NB4 (cell line): ENCODE measurements at regions not wholly inside any gene's neighbourhood (a gene's known extent, or its start where the extent isn't known, plus 50 kb on each side); places are given as distances from the start of the nearest gene placed in this dataset.

ENCODE experiments used
- DNase-seq: peaks from one replicate; pipeline ENCODE4 v3.0.0; 2010; ENCODE audit warnings: low read depth
- H3K4me3 ChIP-seq: one replicate; pipeline ENCODE4 v1.5.1; 2011; ENCODE audit warnings: mild to moderate bottlenecking, low read depth, low read length, moderate library complexity
- CTCF ChIP-seq: IDR thresholded peaks from one replicate; pipeline ENCODE4 v1.5.1; 2012; ENCODE audit warnings: low read depth, low read length
- MAX ChIP-seq: IDR thresholded peaks from 2 replicates; pipeline ENCODE4 v1.6.1; 2011; ENCODE audit warnings: low read depth, low read length
- MYC ChIP-seq: IDR thresholded peaks from 2 replicates; pipeline ENCODE4 v1.6.1; 2011; ENCODE audit warnings: low read depth, low read length
- POLR2A ChIP-seq: IDR thresholded peaks from 2 replicates; pipeline ENCODE4 v1.6.1; 2011; ENCODE audit warnings: mild to moderate bottlenecking; ENCODE audit not compliant: insufficient read length; ENCODE audit errors: extremely low read depth

GRCh38 chr16:80210787-80211186 lies 330.0 kb upstream of the DYNLRB2 start:
- DNase-seq, result no peak
- no peak overlapping the region for H3K4me3 ChIP-seq
- TF ChIP-seq CTCF (no peak), POLR2A (no peak), MYC (no peak), MAX (no peak)

- no peak for DNase-seq
- H3K4me3 ChIP-seq, result no peak overlapping the region
- TF ChIP-seq MYC, result no peak
Observed at GRCh38 chr16:80208743-80209142, 332.1 kb upstream of the DYNLRB2 start.

- no peak for TF ChIP-seq MAX
- TF ChIP-seq MYC, result no peak
- TF ChIP-seq CTCF, result no peak
- TF ChIP-seq POLR2A, result no peak
- no peak for DNase-seq
Observed at GRCh38 chr16:80208015-80208414, 332.8 kb upstream of the DYNLRB2 start.

GRCh38 chr16:80203821-80204220 lies 337.0 kb upstream of the DYNLRB2 start:
- TF ChIP-seq MYC, result no peak
- no peak for TF ChIP-seq CTCF
- no peak for TF ChIP-seq POLR2A
- TF ChIP-seq MAX, result no peak
- DNase-seq, result no peak
- H3K4me3 ChIP-seq, result no peak overlapping the region

More at GRCh38 chr16:80208015-80208414, 332.8 kb upstream of the DYNLRB2 start:
- H3K4me3 ChIP-seq, result no peak overlapping the region

GRCh38 chr16:80202831-80203413 lies 337.9 kb upstream of the DYNLRB2 start:
- no peak for TF ChIP-seq MAX
- TF ChIP-seq CTCF, result no peak
- no peak for TF ChIP-seq MYC
- TF ChIP-seq POLR2A, result no peak
- DNase-seq, result no peak
- H3K4me3 ChIP-seq, result no peak overlapping the region

GRCh38 chr16:80200079-80200478 lies 340.7 kb upstream of the DYNLRB2 start:
- H3K4me3 ChIP-seq, result no peak overlapping the region
- DNase-seq, result no peak
- TF ChIP-seq POLR2A (no peak), MAX (no peak), MYC (no peak), CTCF (no peak)
